ENCODE measurements at regions not wholly inside any gene's neighbourhood (a gene's known extent, or its start where the extent isn't known, plus 50 kb on each side); places are given as distances from the start of the nearest gene placed in this dataset.
"Not testable (repeated sequence)": the region's sequence is repeated elsewhere in the genome, so short reads cannot be mapped to it uniquely, and the experiment has no call there.

GRCh38 chr1:194843077-194843476 is 1656.7 kb upstream of the B3GALT2 start:
- no peak overlapping the region for H3K4me3 ChIP-seq (ENCODE audit: control insufficient read depth, low read depth, low read length)
- DNase-seq (ENCODE audit: low read depth): no peak
- no peak for TF ChIP-seq CTCF (conservative IDR thresholded peaks at IDR 0.05; ENCODE audit: control insufficient read depth, insufficient read depth, low read depth, low read length)

DNA sequence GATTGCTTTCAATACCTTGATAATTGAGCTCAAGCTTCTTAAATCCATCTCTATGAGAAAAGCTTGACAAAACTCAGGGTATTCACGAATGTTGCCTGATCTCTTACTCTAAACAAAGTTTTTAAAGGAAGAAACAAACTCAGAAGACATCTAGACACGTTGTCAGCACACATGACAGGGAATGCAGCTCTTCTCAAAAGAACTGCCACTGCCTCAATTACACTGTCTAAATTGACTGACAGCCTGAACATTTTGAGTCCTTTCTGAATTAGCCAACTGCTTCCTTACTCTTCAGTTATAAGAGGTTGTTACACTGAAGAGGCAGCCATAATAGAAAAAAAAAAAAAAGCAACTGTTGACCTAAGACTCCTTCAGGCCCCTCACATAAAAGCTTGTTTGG is 1646.7 kb upstream of the B3GALT2 start:
- no peak for TF ChIP-seq CTCF (conservative IDR thresholded peaks at IDR 0.05; ENCODE audit: control insufficient read depth, insufficient read depth, low read depth, low read length)
- DNase-seq (ENCODE audit: low read depth): no peak
- no peak overlapping the region for H3K4me3 ChIP-seq (ENCODE audit: control insufficient read depth, low read depth, low read length)

- not testable (repeated sequence) for H3K4me3 ChIP-seq (ENCODE audit: control insufficient read depth, low read depth, low read length)
These were observed 1645.2 kb upstream of the B3GALT2 start for GRCh38 chr1:194831595-194831994.

DNA sequence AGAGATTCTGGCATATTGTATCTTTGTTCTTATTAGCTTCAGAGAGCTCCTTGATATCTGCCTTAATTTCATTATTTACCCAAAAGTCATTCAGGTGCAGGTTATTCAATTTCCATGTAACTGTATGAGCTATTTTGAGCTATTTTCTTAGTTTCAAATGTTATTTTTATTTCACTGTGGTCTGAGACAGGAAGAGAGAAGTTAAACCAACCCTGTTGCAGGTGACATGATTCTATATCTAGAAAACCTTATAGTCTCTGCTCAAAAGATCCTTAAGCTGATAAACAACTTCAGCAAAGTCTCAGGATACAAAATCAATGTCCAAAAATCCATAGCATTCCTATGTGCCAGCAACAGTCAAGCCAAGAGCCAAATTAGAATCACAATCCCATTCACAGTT is 1644.0 kb upstream of the B3GALT2 start:
- H3K4me3 ChIP-seq (ENCODE audit: control insufficient read depth, low read depth, low read length): no peak overlapping the region
- TF ChIP-seq CTCF (conservative IDR thresholded peaks at IDR 0.05; ENCODE audit: control insufficient read depth, insufficient read depth, low read depth, low read length): no peak
- no peak for DNase-seq (ENCODE audit: low read depth)

More at GRCh38 chr1:194831595-194831994, 1645.2 kb upstream of the B3GALT2 start:
- not testable (repeated sequence) for DNase-seq (ENCODE audit: low read depth)

- H3K4me3 ChIP-seq (ENCODE audit: control insufficient read depth, low read depth, low read length): no peak overlapping the region
- DNase-seq (ENCODE audit: low read depth): no peak
- no peak for TF ChIP-seq CTCF (conservative IDR thresholded peaks at IDR 0.05; ENCODE audit: control insufficient read depth, insufficient read depth, low read depth, low read length)
These were observed 1643.1 kb upstream of the B3GALT2 start for GRCh38 chr1:194829492-194829891.

- DNase-seq (ENCODE audit: low read depth): no peak
- no peak overlapping the region for H3K4me3 ChIP-seq (ENCODE audit: control insufficient read depth, low read depth, low read length)
- TF ChIP-seq CTCF (conservative IDR thresholded peaks at IDR 0.05; ENCODE audit: control insufficient read depth, insufficient read depth, low read depth, low read length): no peak
These were observed 1639.0 kb upstream of the B3GALT2 start for GRCh38 chr1:194825382-194825781.

DNA sequence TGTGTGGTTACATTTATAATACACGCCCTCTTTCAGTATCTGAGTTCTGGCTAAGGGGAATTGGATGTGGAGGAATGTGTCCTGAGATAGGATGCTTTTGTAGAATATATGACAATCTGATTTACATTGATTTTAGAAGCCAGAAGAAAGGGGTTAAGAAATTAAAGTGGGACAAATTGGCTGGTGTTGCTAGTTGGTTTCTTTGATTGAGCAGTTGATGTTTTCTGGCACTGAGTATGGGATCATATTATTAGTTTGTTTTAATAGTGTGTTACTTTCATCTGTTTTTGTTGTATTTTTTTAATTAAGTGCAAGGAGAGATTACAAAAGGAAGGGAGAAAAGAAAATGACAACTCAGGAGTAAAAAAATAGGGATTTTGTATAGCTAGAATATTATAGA is 1634.7 kb upstream of the B3GALT2 start:
- DNase-seq (ENCODE audit: low read depth): no peak
- H3K4me3 ChIP-seq (ENCODE audit: control insufficient read depth, low read depth, low read length): no peak overlapping the region
- TF ChIP-seq CTCF (conservative IDR thresholded peaks at IDR 0.05; ENCODE audit: control insufficient read depth, insufficient read depth, low read depth, low read length): no peak
